ENCODE measurements at regions not wholly inside any gene's neighbourhood (a gene's known extent, or its start where the extent isn't known, plus 50 kb on each side); places are given as distances from the start of the nearest gene placed in this dataset.

DNA sequence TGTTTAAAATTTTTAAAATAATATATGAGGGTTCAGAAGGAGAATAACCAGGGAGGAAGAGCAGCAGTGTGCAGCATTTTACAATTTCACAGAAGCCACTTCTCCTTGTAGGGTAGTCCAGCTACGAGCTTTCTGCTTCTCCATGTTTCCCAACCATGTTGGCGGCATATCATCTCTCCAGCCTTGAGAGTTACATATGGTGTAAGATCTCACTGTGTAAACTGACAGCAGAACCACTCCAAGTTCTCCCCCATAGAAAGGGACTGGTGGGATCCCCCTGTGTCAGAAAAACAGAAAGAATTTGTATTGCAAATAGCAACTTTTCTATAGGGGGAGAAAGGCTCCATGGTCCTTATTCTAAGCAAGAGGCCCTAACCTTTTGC, 266.8 kb upstream of the ACVR2A start:
- TF ChIP-seq, protein P1, sequence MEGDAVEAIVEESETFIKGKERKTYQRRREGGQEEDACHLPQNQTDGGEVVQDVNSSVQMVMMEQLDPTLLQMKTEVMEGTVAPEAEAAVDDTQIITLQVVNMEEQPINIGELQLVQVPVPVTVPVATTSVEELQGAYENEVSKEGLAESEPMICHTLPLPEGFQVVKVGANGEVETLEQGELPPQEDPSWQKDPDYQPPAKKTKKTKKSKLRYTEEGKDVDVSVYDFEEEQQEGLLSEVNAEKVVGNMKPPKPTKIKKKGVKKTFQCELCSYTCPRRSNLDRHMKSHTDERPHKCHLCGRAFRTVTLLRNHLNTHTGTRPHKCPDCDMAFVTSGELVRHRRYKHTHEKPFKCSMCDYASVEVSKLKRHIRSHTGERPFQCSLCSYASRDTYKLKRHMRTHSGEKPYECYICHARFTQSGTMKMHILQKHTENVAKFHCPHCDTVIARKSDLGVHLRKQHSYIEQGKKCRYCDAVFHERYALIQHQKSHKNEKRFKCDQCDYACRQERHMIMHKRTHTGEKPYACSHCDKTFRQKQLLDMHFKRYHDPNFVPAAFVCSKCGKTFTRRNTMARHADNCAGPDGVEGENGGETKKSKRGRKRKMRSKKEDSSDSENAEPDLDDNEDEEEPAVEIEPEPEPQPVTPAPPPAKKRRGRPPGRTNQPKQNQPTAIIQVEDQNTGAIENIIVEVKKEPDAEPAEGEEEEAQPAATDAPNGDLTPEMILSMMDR (IDR thresholded peaks at IDR 0.05) = no peak
- no peak for TF ChIP-seq POLR2A (IDR thresholded peaks at IDR 0.05)
